Esophagus squamous epithelium (tissue), 5 donors: ENCODE measurements at regions not wholly inside any gene's neighbourhood (a gene's known extent, or its start where the extent isn't known, plus 50 kb on each side); places are given as distances from the start of the nearest gene placed in this dataset.

ENCODE experiments used
- DNase-seq: peaks from one replicate; lab custom pipeline; 2025; lab: John Stamatoyannopoulos, UW
- H3K27ac ChIP-seq, 4 donors: fragments of 200-600 bp; sonication (generic); one replicate each; pipeline ENCODE4 v1.5.1; 2016 to 2019; ENCODE audit warnings: mild to moderate bottlenecking in 1 of 4
- H3K27me3 ChIP-seq, 4 donors: fragments of 200-600 bp; sonication (generic); 1 replicate in 3 of 4; 2 replicates in 1 of 4; pipeline versions ENCODE4 v1.5.1 to v1.6.0; 2017 to 2021; ENCODE audit warnings: antibody characterized with exemption in 1 of 4
- H3K36me3 ChIP-seq, 3 donors: fragments of 200-600 bp; sonication (generic); one replicate each; pipeline ENCODE4 v1.5.1; 2016 to 2019
- H3K4me1 ChIP-seq, 3 donors: fragments of 200-600 bp; sonication (generic); one replicate each; pipeline ENCODE4 v1.5.1; 2017 to 2019
- H3K4me3 ChIP-seq, 4 donors: fragments of 200-600 bp; sonication (generic); 1 replicate in 3 of 4; 2 replicates in 1 of 4; pipeline ENCODE4 v1.5.1; 2016 to 2019; ENCODE audit warnings: mild to moderate bottlenecking in 2 of 4, moderate library complexity in 1 of 4
- H3K9me3 ChIP-seq, 3 donors: fragments of 200-600 bp; sonication (generic); one replicate each; pipeline ENCODE4 v1.5.1; 2016 to 2019
- POLR2A ChIP-seq, 4 donors: fragments of 450-650 bp; IDR thresholded peaks; one replicate each; pipeline ENCODE4 v1.6.1; 2017; ENCODE audit warnings: antibody characterized with exemption in 4 of 4, mild to moderate bottlenecking in 4 of 4, moderate library complexity in 3 of 4
- WGBS, 2 donors: methylation state at CpG; one replicate each; pipeline ENCODE4 v1.1.5; 2018; 5-methylcytosine and 5-hydroxymethylcytosine counted together
- intact Hi-C: fragments of 100-400 bp; cut with DNase I; formaldehyde crosslinking; loops from one replicate; pipeline ENCODE4 v1.15.0; 2022
- TF ChIP-seq, protein P1 (sequence below), 6 experiments: fragments of 450-650 bp in 4 of 6; fragments of 200-600 bp in 2 of 6; sonication (generic) in 2 of 6; IDR thresholded peaks; one replicate each; pipeline ENCODE4 v1.5.1; 2016 to 2019; ENCODE audit warnings: antibody characterized with exemption in 6 of 6, mild to moderate bottlenecking in 4 of 6, moderate library complexity in 4 of 6
- donor health status: DM: yes; HTN: yes; CAD: no.

DNA sequence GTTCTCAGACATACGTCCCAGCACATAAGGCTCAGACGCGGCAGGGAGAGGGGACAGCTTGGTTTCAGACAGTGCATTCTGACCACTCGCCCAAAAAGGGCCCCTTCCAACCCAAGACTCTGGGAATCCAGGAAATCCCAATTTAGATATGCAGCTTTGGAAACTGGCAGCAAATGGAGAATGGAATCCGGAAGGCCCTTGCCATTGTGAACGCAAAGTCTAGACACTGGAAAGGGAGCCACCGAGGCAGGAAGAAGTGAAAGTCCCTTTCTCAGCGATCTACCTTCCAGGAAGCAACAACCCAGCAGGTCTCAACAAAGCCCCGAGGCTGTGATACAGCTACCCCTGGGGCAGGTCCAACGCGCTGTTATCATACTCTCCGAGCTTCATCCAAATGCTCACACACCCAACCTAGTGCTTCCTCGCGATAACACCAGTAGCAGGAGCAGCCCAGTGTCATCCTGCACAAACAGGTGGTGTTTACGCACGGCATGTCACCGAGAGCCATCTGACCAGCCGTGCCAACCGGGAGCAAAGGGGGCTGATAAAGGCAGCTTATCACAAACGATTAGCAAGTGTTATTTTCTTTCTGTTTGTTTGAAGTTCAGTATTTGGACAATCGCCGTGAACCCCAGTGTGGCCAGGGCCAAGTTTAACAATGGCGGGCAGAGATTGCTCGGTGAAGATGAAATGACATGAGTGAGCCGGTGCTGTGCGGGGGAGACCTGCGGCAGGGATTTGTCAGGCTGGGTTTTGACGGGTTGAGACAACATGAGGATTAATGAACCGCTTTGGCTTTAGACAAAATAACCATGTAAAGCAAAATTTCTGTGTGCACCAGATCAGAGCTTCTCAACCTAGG is 240.6 kb downstream of the FOXL1 start:
- no peak for DNase-seq

DNA sequence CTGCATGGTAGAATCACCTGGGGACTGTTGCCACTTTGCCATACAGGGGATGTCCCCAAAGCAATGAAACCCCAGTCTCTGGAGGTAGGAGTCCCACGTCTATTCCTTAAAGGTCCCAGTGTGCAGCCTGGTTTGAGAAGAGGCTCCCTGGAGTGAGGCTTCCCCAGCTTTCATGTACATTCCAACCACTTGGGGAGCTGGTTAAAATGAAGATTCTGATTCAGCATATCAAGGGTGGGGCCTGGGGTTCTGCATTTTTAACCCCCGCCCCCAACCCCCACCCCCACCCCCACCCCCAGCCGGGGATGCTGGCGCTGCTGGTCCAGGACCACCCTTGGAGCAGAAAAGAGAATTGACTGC is 241.2 kb downstream of the FOXL1 start:
- 0 to 20% methylated on average over 1 of the region's 4 CpGs for WGBS, 2 donors

More for the DNA sequence above, 240.6 kb downstream of the FOXL1 start:
- Histone ChIP-seq H3K9me3 (no peaks in the 10 kb centered on the region), H3K27me3 (peaks cover 0 to 83% (median 1%) of the 10 kb centered on the region in 4 donors), H3K36me3 (no peaks in the 10 kb centered on the region), H3K27ac (peak overlapping the region in 1 of 4 donors; percentile 5), H3K4me1 (peaks cover 0 to 10% (median 9%) of the 10 kb centered on the region in 3 donors), H3K4me3 (peak overlapping the region in 1 of 4 donors; percentile 37)
- intact Hi-C loops, result no loop called here
- no peak for TF ChIP-seq POLR2A (IDR thresholded peaks at IDR 0.05)
- TF ChIP-seq, protein P1, sequence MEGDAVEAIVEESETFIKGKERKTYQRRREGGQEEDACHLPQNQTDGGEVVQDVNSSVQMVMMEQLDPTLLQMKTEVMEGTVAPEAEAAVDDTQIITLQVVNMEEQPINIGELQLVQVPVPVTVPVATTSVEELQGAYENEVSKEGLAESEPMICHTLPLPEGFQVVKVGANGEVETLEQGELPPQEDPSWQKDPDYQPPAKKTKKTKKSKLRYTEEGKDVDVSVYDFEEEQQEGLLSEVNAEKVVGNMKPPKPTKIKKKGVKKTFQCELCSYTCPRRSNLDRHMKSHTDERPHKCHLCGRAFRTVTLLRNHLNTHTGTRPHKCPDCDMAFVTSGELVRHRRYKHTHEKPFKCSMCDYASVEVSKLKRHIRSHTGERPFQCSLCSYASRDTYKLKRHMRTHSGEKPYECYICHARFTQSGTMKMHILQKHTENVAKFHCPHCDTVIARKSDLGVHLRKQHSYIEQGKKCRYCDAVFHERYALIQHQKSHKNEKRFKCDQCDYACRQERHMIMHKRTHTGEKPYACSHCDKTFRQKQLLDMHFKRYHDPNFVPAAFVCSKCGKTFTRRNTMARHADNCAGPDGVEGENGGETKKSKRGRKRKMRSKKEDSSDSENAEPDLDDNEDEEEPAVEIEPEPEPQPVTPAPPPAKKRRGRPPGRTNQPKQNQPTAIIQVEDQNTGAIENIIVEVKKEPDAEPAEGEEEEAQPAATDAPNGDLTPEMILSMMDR (IDR thresholded peaks at IDR 0.05), result no peak
- 29 to 41% methylated on average over 28 to 29 of the region's 29 CpGs for WGBS, 2 donors

DNA sequence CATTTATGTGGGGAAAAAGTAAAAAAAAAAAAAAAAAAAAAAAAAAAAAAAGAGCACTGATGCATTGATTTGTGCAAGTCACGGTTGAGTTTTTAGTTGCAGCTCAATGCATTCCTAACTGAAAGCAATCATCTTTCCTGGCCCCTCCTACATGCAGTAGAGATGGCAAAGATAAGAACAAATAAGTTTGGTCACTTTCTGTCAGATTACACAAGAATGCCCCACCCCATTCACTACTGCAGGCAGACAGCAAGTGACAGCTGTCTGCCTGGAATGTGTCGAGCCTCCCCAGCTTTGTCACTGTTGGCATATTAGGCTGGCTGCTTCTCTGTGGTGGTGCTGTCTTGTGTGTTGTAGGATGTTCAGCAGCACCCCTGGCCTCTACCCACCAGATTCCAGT is 243.5 kb downstream of the FOXL1 start:
- H3K27ac ChIP-seq, result no peak overlapping the region
- intact Hi-C loops, result no loop called here
- peaks cover 0 to 99% (median 1%) of the 10 kb centered on the region in 4 donors for H3K27me3 ChIP-seq
- WGBS, 2 donors, result 86 to 88% methylated on average over 1 to 2 of the region's 2 CpGs
- no peak overlapping the region for H3K4me3 ChIP-seq
- H3K9me3 ChIP-seq, result no peaks in the 10 kb centered on the region
- no peak for DNase-seq
- peaks cover 0 to 10% (median 9%) of the 10 kb centered on the region in 3 donors for H3K4me1 ChIP-seq
- H3K36me3 ChIP-seq, result no peaks in the 10 kb centered on the region
- TF ChIP-seq, protein P1 (IDR thresholded peaks at IDR 0.05), result no peak
- no peak for TF ChIP-seq POLR2A (IDR thresholded peaks at IDR 0.05)

More for the DNA sequence above, 241.2 kb downstream of the FOXL1 start:
- Histone ChIP-seq H3K9me3 (no peaks in the 10 kb centered on the region), H3K4me3 (no peak overlapping the region), H3K27ac (no peak overlapping the region), H3K27me3 (peaks cover 0 to 89% (median 1%) of the 10 kb centered on the region in 4 donors), H3K4me1 (peaks cover 0 to 10% (median 9%) of the 10 kb centered on the region in 3 donors), H3K36me3 (no peaks in the 10 kb centered on the region)
- TF ChIP-seq, protein P1 (IDR thresholded peaks at IDR 0.05), result peak in 1 of 6 experiments; percentile 16
- TF ChIP-seq POLR2A (IDR thresholded peaks at IDR 0.05), result no peak
- intact Hi-C loops, result no loop called here
- no peak for DNase-seq

GRCh38 chr16:86823125-86823524 is 244.8 kb downstream of the FOXL1 start:
- no peaks in the 10 kb centered on the region for H3K36me3 ChIP-seq
- no peaks in the 10 kb centered on the region for H3K9me3 ChIP-seq
- 69 to 87% methylated on average over 8 of the region's 8 CpGs for WGBS, 2 donors
- DNase-seq, result no peak
- peaks cover 0 to 10% (median 9%) of the 10 kb centered on the region in 3 donors for H3K4me1 ChIP-seq
- H3K27me3 ChIP-seq, result peaks cover 0 to 99% (median 1%) of the 10 kb centered on the region in 4 donors
- no peak overlapping the region for H3K4me3 ChIP-seq
- no peak overlapping the region for H3K27ac ChIP-seq
- intact Hi-C loops, result no loop called here
- no peak for TF ChIP-seq POLR2A (IDR thresholded peaks at IDR 0.05)
- TF ChIP-seq, protein P1 (IDR thresholded peaks at IDR 0.05), result no peak
